ENCODE measurements at regions not wholly inside any gene's neighbourhood (a gene's known extent, or its start where the extent isn't known, plus 50 kb on each side); places are given as distances from the start of the nearest gene placed in this dataset.

GRCh38 chr3:34361921-34362320, 563.5 kb downstream of the PDCD6IP start:
- no peak overlapping the region for H3K4me3 Mint-ChIP-seq
- peaks cover 4% of the 10 kb centered on the region for H3K27me3 Mint-ChIP-seq
- peaks cover 22% of the 10 kb centered on the region for H3K9me3 Mint-ChIP-seq
- no peak for DNase-seq (ENCODE audit: extremely low spot score, unreplicated experiment)
- TF ChIP-seq CTCF (conservative IDR thresholded peaks at IDR 0.05) = no peak
- H3K36me3 Mint-ChIP-seq = no peaks in the 10 kb centered on the region
- H3K27ac Mint-ChIP-seq = no peak overlapping the region
- peaks cover 14% of the 10 kb centered on the region for H3K4me1 Mint-ChIP-seq (ENCODE audit: unreplicated experiment)

- DNase-seq (ENCODE audit: extremely low spot score, unreplicated experiment) = no peak
- Mint-ChIP-seq H3K36me3 (no peaks in the 10 kb centered on the region), H3K9me3 (peaks cover 22% of the 10 kb centered on the region), H3K27ac (peak overlapping the region; percentile 39), H3K27me3 (no peaks in the 10 kb centered on the region), H3K4me1 (ENCODE audit: unreplicated experiment) (peaks cover 14% of the 10 kb centered on the region), H3K4me3 (peak overlapping the region; percentile 31)
- no peak for TF ChIP-seq CTCF (conservative IDR thresholded peaks at IDR 0.05)
Observed at GRCh38 chr3:34362910-34363309, 564.5 kb downstream of the PDCD6IP start.

- Mint-ChIP-seq H3K9me3 (peaks cover 22% of the 10 kb centered on the region), H3K27me3 (no peaks in the 10 kb centered on the region), H3K4me1 (ENCODE audit: unreplicated experiment) (peaks cover 14% of the 10 kb centered on the region), H3K27ac (peak overlapping the region; percentile 59), H3K4me3 (peak overlapping the region; percentile 42), H3K36me3 (no peaks in the 10 kb centered on the region)
- no peak for DNase-seq (ENCODE audit: extremely low spot score, unreplicated experiment)
- no peak for TF ChIP-seq CTCF (conservative IDR thresholded peaks at IDR 0.05)
Observed at GRCh38 chr3:34363881-34364280, 565.5 kb downstream of the PDCD6IP start.

GRCh38 chr3:34364335-34364734, 565.9 kb downstream of the PDCD6IP start:
- Mint-ChIP-seq H3K36me3 (no peaks in the 10 kb centered on the region), H3K27ac (peak overlapping the region; percentile 59)
- no peak for TF ChIP-seq CTCF (conservative IDR thresholded peaks at IDR 0.05)

GRCh38 chr3:34365231-34365630, 566.8 kb downstream of the PDCD6IP start:
- Mint-ChIP-seq H3K9me3 (peaks cover 22% of the 10 kb centered on the region), H3K27ac (no peak overlapping the region), H3K4me1 (ENCODE audit: unreplicated experiment) (peaks cover 14% of the 10 kb centered on the region), H3K4me3 (no peak overlapping the region), H3K27me3 (no peaks in the 10 kb centered on the region), H3K36me3 (no peaks in the 10 kb centered on the region)
- no peak for TF ChIP-seq CTCF (conservative IDR thresholded peaks at IDR 0.05)
- DNase-seq (ENCODE audit: extremely low spot score, unreplicated experiment) = no peak

More at GRCh38 chr3:34364335-34364734, 565.9 kb downstream of the PDCD6IP start:
- DNase-seq (ENCODE audit: extremely low spot score, unreplicated experiment) = no peak
- peaks cover 14% of the 10 kb centered on the region for H3K4me1 Mint-ChIP-seq (ENCODE audit: unreplicated experiment)
- no peaks in the 10 kb centered on the region for H3K27me3 Mint-ChIP-seq
- H3K4me3 Mint-ChIP-seq = no peak overlapping the region
- H3K9me3 Mint-ChIP-seq = peaks cover 22% of the 10 kb centered on the region

GRCh38 chr3:34365771-34366170, 567.3 kb downstream of the PDCD6IP start:
- TF ChIP-seq CTCF (conservative IDR thresholded peaks at IDR 0.05) = no peak
- H3K27me3 Mint-ChIP-seq = no peaks in the 10 kb centered on the region
- no peak for DNase-seq (ENCODE audit: extremely low spot score, unreplicated experiment)
- no peak overlapping the region for H3K4me3 Mint-ChIP-seq
- H3K4me1 Mint-ChIP-seq (ENCODE audit: unreplicated experiment) = peaks cover 14% of the 10 kb centered on the region
- H3K36me3 Mint-ChIP-seq = no peaks in the 10 kb centered on the region
- H3K9me3 Mint-ChIP-seq = peaks cover 22% of the 10 kb centered on the region
- H3K27ac Mint-ChIP-seq = no peak overlapping the region

Data from type B pancreatic cell (in vitro differentiated cells).